Heart left ventricle (tissue), 16 donors: ENCODE measurements at regions not wholly inside any gene's neighbourhood (a gene's known extent, or its start where the extent isn't known, plus 50 kb on each side); places are given as distances from the start of the nearest gene placed in this dataset.
A peak's percentile ranks its signal among the peaks of the same experiment; 100 is the strongest.

Experiments
- ATAC-seq, 4 donors: fragments of 200-7000 bp; cut with Tn5 transposase; one replicate each; pipeline ENCODE4 v1.9.1; 2020 to 2022; ENCODE audit warnings: moderate library complexity in 4 of 4, mild to moderate bottlenecking in 3 of 4, moderate number of reproducible peaks in 1 of 4
- DNase-seq, 5 donors: peaks; one replicate each; pipeline ENCODE4 v3.0.0-alpha.2; 2020
- H3K27ac ChIP-seq, 12 donors: fragments of 200-600 bp; sonication (generic) in 4 of 12; one replicate each; pipeline versions ENCODE4 v1.5.0 to v1.8.0; 2016 to 2022; ENCODE audit warnings: mild to moderate bottlenecking in 2 of 12
- H3K27me3 ChIP-seq, 9 donors: fragments of 200-600 bp; sonication (generic) in 2 of 9; one replicate each; pipeline versions ENCODE4 v1.5.1 to v1.8.0; 2016 to 2022; ENCODE audit warnings: mild to moderate bottlenecking in 3 of 9
- H3K36me3 ChIP-seq, 9 donors: fragments of 200-600 bp; sonication (generic) in 2 of 9; one replicate each; pipeline versions ENCODE4 v1.5.0 to v1.8.0; 2018 to 2022; ENCODE audit warnings: mild to moderate bottlenecking in 2 of 9
- H3K4me1 ChIP-seq, 12 donors: fragments of 200-600 bp; sonication (generic) in 4 of 12; one replicate each; pipeline versions ENCODE4 v1.5.0 to v1.8.0; 2016 to 2022; ENCODE audit warnings: mild to moderate bottlenecking in 3 of 12
- H3K4me3 ChIP-seq, 12 donors: fragments of 200-600 bp; sonication (generic) in 4 of 12; one replicate each; pipeline versions ENCODE4 v1.5.0 to v1.8.0; 2017 to 2022; ENCODE audit warnings: mild to moderate bottlenecking in 9 of 12, moderate library complexity in 4 of 12
- H3K9me3 ChIP-seq, 12 donors: fragments of 200-600 bp; sonication (generic) in 4 of 12; one replicate each; pipeline versions ENCODE4 v1.5.0 to v1.8.0; 2016 to 2022; ENCODE audit warnings: mild to moderate bottlenecking in 1 of 12
- CTCF ChIP-seq, 12 donors: fragments of 200-600 bp; sonication (generic) in 4 of 12; IDR thresholded peaks; one replicate each; pipeline versions ENCODE4 v1.5.0 to v1.8.0; 2018 to 2022; ENCODE audit warnings: antibody characterized with exemption in 12 of 12, mild to moderate bottlenecking in 5 of 12
- POLR2A ChIP-seq, 2 donors: fragments of 450-650 bp; IDR thresholded peaks; one replicate each; pipeline ENCODE4 v1.6.1; 2017; ENCODE audit warnings: antibody characterized with exemption in 2 of 2, mild to moderate bottlenecking in 2 of 2, moderate library complexity in 2 of 2
- WGBS, 4 donors: extraction: QIAGEN DNeasy Blood & Tissue Kit in 2 of 4; methylation state at CpG; one replicate each; pipeline versions ENCODE4 v1.1.5 to v1.1.7; 2013 to 2018; 5-methylcytosine and 5-hydroxymethylcytosine counted together
- intact Hi-C, 10 donors: fragments of 100-400 bp; cut with DNase I; formaldehyde crosslinking; loops; one replicate each; pipeline versions ENCODE4 v1.11.1 to v1.14.2; 2022
- donor health status: ischemic (EF 13 %, LVEDD 7.1; RV severe dilation, severe dysfunction).
- donor health status: healthy with polysubstance abuse.
- donor health status: DM: no; HTN: yes; CAD: no.
- donor health status: DM: no; HTN: no; CAD: no.
- donor health status: ischemic (EF 25% LVEDD 6.9; RV normal size, moderate dysfunction).
- donor health status: ischemic (EF 25% LVEDD 5.7; RV mildly dilated, moderate dysfunction).
- donor health status: healthy.
- donor health status: DM: yes; HTN: yes; CAD: no.
- donor health status: ischemic (EF 35%, LVEDD 5.7; RV mildly dilated, moderate dysfunction).
- donor health status: nonischemic (EF 11% LVEDD 7.7; RV severe dilation, severe dysfunction).
- donor health status: DM: yes; HTN: yes; CAD: no.
- donor health status: PGD.
- donor health status: ischemic (EF 29% LVEDD 5.4; RV normal size, mild dysfunction).
- donor health status: nonischemic (EF 23%, LVEDD 6.1; RV moderate dilation, normal function).

GRCh38 chr2:183348492-183348891 is 224.2 kb downstream of the NUP35 start:
- 75 to 88% (median 80%) methylated on average over 2 of the region's 2 CpGs for WGBS, 4 donors
- Histone ChIP-seq H3K4me3 (no peak overlapping the region), H3K27me3 (no peaks in the 10 kb centered on the region), H3K27ac (no peak overlapping the region), H3K9me3 (no peaks in the 10 kb centered on the region), H3K36me3 (no peaks in the 10 kb centered on the region), H3K4me1 (no peaks in the 10 kb centered on the region)
- DNase-seq, result no peak
- intact Hi-C loops, result no loop called here
- TF ChIP-seq POLR2A (IDR thresholded peaks at IDR 0.05) (no peak), CTCF (IDR thresholded peaks at IDR 0.05) (no peak)
- ATAC-seq, result no peak

DNA sequence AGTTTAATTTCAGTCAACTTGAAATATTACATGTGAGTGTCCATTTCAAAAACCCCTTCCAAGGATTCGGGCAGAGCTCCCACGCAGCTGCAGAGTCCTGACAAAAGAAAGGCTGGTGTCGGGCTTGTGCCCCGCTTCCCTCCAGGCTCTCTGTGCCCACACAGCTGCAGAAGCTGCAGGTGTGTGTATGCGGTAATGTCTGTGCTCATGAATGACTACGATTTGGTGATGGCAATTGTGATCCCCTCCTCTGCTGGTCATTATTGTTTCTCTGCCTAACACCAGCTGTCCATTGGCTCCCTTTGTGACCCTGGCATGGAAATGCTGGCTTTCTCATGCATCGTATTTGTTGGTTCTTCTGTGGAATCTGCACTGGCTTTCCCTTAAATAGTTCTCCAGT is 224.8 kb downstream of the NUP35 start:
- H3K27me3 ChIP-seq, result no peaks in the 10 kb centered on the region
- ATAC-seq (no peak), DNase-seq (no peak)
- WGBS, 4 donors, result 79 to 87% (median 85%) methylated on average over 7 of the region's 7 CpGs
- intact Hi-C loops, result no loop called here
- H3K4me3 ChIP-seq, result no peak overlapping the region
- no peaks in the 10 kb centered on the region for H3K4me1 ChIP-seq
- H3K9me3 ChIP-seq, result no peaks in the 10 kb centered on the region
- no peak for TF ChIP-seq CTCF (IDR thresholded peaks at IDR 0.05)
- no peak for TF ChIP-seq POLR2A (IDR thresholded peaks at IDR 0.05)
- no peak overlapping the region for H3K27ac ChIP-seq
- H3K36me3 ChIP-seq, result no peaks in the 10 kb centered on the region

GRCh38 chr2:183359867-183360266 is 235.6 kb downstream of the NUP35 start:
- intact Hi-C loops, result no loop called here
- H3K36me3 ChIP-seq, result no peaks in the 10 kb centered on the region
- no peaks in the 10 kb centered on the region for H3K4me1 ChIP-seq
- no peak overlapping the region for H3K4me3 ChIP-seq
- TF ChIP-seq CTCF (IDR thresholded peaks at IDR 0.05) (peak in 1 of 12 donors; percentile 14), POLR2A (IDR thresholded peaks at IDR 0.05) (no peak)
- H3K27ac ChIP-seq, result no peak overlapping the region
- DNase-seq (no peak), ATAC-seq (no peak)
- WGBS, 4 donors, result 65 to 80% (median 75%) methylated on average over 2 of the region's 2 CpGs
- H3K27me3 ChIP-seq, result no peaks in the 10 kb centered on the region
- H3K9me3 ChIP-seq, result no peaks in the 10 kb centered on the region

- intact Hi-C loops, result no loop called here
- H3K4me1 ChIP-seq, result no peaks in the 10 kb centered on the region
- TF ChIP-seq POLR2A (IDR thresholded peaks at IDR 0.05), result no peak
- no peak for TF ChIP-seq CTCF (IDR thresholded peaks at IDR 0.05)
- no peaks in the 10 kb centered on the region for H3K27me3 ChIP-seq
- peaks cover 0 to 12% (median 0%) of the 10 kb centered on the region in 12 donors for H3K9me3 ChIP-seq
- DNase-seq (no peak), ATAC-seq (no peak)
- H3K4me3 ChIP-seq, result no peak overlapping the region
- no peak overlapping the region for H3K27ac ChIP-seq
- no peaks in the 10 kb centered on the region for H3K36me3 ChIP-seq
Observed at GRCh38 chr2:183371545-183371944, 247.3 kb downstream of the NUP35 start.
